HL-60/S4 treated with retinoic acid at 250 ng/mL for 4 days and 3 days (cell line): ENCODE measurements at regions not wholly inside any gene's neighbourhood (a gene's known extent, or its start where the extent isn't known, plus 50 kb on each side); places are given as distances from the start of the nearest gene placed in this dataset.

Experiments used
- in situ Hi-C: fragments of 300-500 bp; cut with MboI; formaldehyde crosslinking; loops from 2 replicates; pipeline ENCODE4 v1.7.0; 2022; ENCODE audit warnings: low sequenced_read_pairs

GRCh38 chr16:86052115-86052670, 153.2 kb downstream of the IRF8 start:
- in situ Hi-C loops, result no loop called here

DNA sequence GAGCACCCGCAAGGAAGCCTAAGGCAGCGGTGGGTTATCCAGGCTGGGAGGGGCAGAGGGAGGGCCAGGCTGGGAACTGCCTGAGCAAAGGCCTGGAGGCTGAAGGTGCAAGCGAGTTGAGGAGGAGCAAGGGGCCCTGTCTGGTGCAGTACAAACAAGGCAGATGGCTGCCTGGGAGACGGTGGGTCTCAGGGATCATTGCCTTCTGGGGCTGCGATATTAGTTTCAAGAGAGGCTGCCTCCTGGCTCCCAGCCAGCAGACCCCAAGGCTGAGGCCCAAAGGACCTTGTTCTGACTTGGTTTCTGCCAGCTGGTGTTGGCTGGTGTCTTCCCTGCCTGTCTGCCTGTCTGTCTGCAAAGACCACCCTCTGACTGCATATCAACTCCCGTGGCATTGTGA, 154.0 kb downstream of the IRF8 start:
- in situ Hi-C loops, result no loop called here

GRCh38 chr16:86059253-86060171, 160.6 kb downstream of the IRF8 start:
- in situ Hi-C loops, result no loop called here

- in situ Hi-C loops, result no loop called here
These were observed 161.7 kb downstream of the IRF8 start for GRCh38 chr16:86060381-86061317.

GRCh38 chr16:86061318-86061695, 162.3 kb downstream of the IRF8 start:
- in situ Hi-C loops, result no loop called here

DNA sequence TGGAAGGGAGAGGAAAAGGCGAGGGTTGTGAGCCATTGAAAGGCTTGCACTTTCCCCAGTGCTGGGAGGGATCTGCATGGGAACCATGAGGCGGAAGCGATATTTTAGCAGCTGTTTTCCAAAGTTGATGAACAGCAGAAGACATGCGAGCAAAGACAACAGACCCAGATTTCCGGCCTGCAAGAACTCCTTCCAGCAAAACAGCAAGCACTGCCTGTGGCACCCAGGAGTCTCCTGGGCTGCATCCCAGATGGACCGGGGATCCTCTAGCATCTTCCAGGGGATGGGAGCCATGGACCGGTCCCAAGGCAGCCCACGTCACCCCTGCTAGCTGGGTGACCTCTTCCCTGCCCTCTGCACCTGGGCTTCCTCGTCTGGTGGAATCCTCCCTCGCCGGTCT, 162.8 kb downstream of the IRF8 start:
- in situ Hi-C loops, result no loop called here

DNA sequence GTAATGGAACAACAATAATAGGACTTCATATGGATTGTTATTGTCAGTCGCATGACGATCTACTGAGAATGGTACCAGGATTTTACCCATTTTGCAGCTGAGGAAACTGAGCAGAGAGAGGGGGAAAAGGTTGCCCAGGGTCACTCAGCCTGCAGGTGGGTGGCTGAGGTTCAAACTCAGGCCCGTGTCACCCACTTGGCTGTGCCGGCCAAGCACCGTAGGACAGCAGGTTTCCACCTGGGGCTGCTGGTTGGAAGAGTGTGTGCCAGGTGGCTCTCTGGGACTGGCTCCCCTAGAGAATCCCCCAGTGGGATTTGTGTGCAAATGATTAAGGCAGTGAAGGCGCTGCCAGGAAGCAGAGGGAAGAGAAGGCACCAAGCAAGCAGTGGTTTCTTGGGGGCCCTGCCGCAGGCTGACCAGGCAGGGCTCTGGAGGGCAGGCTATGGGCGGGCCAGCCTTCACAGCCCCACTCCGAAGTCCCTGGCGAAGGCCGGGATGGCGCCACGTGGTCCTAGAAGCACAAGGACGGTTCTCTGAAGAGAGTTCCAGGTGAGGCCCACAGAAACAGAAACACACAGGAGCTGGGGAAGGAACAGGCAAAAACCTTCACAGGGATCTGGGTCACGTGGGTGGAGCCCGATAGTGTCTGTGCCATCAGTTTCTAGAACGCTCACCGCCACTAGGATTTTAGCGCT, 163.5 kb downstream of the IRF8 start:
- in situ Hi-C loops, result no loop called here

DNA sequence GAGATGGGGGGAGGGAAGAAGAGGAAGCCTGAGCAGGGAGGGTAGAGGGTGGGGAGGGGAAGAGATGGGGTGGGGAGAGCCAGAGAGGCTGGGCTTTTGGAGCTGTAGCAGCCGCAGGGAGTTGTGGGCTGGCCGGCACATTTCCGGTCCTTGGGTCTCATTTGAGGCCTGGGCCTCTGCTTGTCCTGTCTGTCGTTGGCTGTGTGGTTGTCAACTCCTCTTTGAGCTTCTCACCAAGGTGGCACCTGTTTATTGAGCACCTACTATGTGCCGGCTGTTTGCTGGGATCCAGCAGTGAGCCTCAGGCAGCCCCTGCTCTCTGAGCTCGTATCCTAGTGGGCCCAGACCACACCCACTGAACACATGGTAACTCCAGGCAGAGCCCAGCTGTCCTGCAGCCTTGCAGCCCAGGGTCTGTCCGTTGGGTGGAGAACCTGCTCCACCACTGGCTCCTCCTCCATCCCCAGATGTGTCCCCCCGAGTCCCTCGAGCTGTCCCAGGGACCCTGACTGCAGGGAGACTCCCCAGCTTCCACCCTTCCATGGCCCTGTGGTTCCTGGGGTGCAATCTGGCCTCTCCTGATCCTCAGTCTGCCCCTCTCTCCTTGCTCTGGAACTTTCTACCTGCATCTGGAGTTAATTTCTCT, 164.9 kb downstream of the IRF8 start:
- in situ Hi-C loops, result no loop called here

- in situ Hi-C loops, result no loop called here
These were observed 165.7 kb downstream of the IRF8 start for GRCh38 chr16:86064431-86065250.

GRCh38 chr16:86065711-86066110, 166.7 kb downstream of the IRF8 start:
- in situ Hi-C loops, result no loop called here

DNA sequence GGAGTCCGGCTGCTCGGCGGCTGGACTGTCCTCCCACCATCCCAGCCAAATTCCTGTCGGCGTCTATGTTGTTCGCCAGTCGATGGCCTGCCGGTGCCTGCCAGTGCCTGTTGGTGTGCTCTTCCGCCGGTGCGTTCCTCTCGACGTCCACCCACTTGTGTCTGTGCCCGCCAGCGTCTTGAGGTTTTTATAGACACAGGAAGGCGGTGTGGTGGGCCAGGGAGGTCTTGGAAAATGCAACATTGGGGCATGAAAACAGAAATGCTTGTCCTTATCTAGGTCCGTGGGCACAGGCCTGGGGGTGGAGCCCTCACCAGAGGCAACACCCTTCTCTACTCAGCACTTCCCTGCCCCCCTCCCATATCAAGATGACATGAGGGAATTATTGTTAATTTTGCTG, 167.8 kb downstream of the IRF8 start:
- in situ Hi-C loops, result no loop called here

- in situ Hi-C loops, result no loop called here
These were observed 168.6 kb downstream of the IRF8 start for GRCh38 chr16:86067516-86067915.

GRCh38 chr16:86067936-86068335, 169.0 kb downstream of the IRF8 start:
- in situ Hi-C loops, result no loop called here

DNA sequence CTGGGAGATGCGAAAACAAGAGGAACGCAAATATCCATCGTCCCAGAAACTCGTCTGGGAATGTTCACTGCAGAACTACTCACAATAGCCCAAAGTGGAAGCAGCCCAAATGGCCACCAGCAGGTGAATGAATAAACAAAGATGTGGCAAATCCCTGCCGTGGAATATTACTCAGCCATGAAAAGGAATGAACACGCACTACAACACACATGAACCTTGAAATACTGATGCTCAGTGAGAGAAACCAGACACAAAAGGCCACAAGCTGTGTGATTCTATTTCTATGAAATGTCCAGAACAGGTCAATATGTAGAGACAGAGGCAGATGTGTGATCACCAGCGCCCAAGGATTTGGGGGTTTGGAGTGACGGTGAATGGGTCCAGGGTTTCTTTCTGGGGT, 169.8 kb downstream of the IRF8 start:
- in situ Hi-C loops, result no loop called here

DNA sequence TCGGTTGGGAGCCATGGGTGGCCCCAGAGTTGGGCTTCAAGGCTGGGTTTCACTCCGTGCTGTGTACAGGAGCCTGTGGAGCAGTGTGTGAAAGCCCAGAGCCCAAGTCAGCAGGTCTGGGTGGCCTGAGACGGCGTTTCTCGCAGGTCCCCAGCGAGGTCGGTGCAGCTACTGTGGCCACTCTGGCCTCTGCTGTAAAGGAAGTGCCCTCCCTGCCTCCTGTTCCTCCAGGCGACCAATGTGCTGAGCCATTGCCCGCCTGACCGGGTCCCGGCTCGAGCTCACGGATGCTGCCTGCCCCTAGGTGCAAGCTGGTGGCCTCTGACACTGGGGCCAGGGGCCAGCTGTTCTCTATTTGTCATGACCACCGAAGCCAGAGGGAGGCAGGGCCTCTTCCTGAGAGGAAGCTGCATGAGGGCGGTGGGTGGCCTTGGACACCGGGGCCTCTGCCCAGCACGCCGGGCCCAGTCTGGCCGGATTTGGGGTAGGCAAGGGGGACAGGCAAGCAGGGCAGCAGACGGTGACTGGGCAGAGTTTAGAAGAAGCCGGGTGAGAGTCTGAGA, 170.9 kb downstream of the IRF8 start:
- in situ Hi-C loops, result no loop called here

DNA sequence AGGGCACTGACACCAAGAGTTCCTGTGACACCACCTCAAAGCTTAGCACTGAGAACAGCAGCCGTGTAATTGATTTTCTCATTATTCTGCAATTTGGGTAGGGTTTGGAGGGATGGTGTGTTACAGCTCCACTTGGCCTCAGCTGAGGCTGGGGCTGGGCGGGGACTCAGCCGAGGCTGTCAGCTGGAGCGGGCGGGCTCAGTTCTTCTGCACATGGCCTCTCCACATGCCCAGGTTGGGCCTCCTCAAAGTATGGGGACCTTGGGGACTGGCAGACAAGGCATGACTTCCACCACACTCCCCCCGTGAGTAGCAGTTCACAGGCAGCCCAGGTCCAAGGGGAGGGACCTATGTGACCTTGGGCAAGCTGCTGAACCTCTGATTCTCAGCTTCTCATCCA, 171.5 kb downstream of the IRF8 start:
- in situ Hi-C loops, result no loop called here

GRCh38 chr16:86070971-86071370, 172.0 kb downstream of the IRF8 start:
- in situ Hi-C loops, result no loop called here

- in situ Hi-C loops, result no loop called here
These were observed 172.8 kb downstream of the IRF8 start for GRCh38 chr16:86071611-86072240.
